Cardiac muscle cell (in vitro differentiated cells and primary cell): ENCODE measurements at regions not wholly inside any gene's neighbourhood (a gene's known extent, or its start where the extent isn't known, plus 50 kb on each side); places are given as distances from the start of the nearest gene placed in this dataset.

Source experiments
- DNase-seq, 2 donors: peaks; one replicate each; pipeline versions ENCODE4 v3.0.0 to v3.0.0-alpha.2; 2010 to 2017; ENCODE audit warnings: low read depth in 1 of 2, low spot score in 1 of 2
- H3K27ac ChIP-seq: fragments of 200-600 bp; sonication (generic); 2 replicates; pipeline ENCODE4 v1.5.1; 2016
- H3K27me3 ChIP-seq: fragments of 200-600 bp; sonication (generic); 2 replicates; pipeline ENCODE4 v1.6.0; 2016; ENCODE audit warnings: control low read depth
- H3K36me3 ChIP-seq: fragments of 200-600 bp; sonication (generic); 2 replicates; pipeline ENCODE4 v1.5.1; 2016; ENCODE audit warnings: control low read depth
- H3K4me1 ChIP-seq: fragments of 200-600 bp; sonication (generic); 2 replicates; pipeline ENCODE4 v1.8.1; 2017; ENCODE audit warnings: low read depth, mild to moderate bottlenecking, mixed run types
- H3K4me3 ChIP-seq: fragments of 200-600 bp; sonication (generic); 2 replicates; pipeline ENCODE4 v1.5.1; 2016; ENCODE audit warnings: mild to moderate bottlenecking
- H3K9me3 ChIP-seq: fragments of 200-600 bp; sonication (generic); 2 replicates; pipeline ENCODE4 v1.5.1; 2017; ENCODE audit warnings: low read depth, mild to moderate bottlenecking, control low read depth
- CTCF ChIP-seq: IDR thresholded peaks from 2 replicates; pipeline ENCODE4 v1.5.1; 2012; ENCODE audit warnings: low read depth, mild to moderate bottlenecking, low read length

- H3K27me3 ChIP-seq = no peaks in the 10 kb centered on the region
- no peak overlapping the region for H3K4me3 ChIP-seq
- no peaks in the 10 kb centered on the region for H3K4me1 ChIP-seq
- H3K36me3 ChIP-seq = no peaks in the 10 kb centered on the region
- TF ChIP-seq CTCF = no peak
- H3K27ac ChIP-seq = no peak overlapping the region
- DNase-seq = no peak
- no peaks in the 10 kb centered on the region for H3K9me3 ChIP-seq
These were observed 751.4 kb upstream of the AUTS2 start for GRCh38 chr7:68846811-68847325.

GRCh38 chr7:68853254-68853653 is 745.0 kb upstream of the AUTS2 start:
- DNase-seq = no peak

GRCh38 chr7:68857571-68857970 is 740.7 kb upstream of the AUTS2 start:
- H3K4me3 ChIP-seq = no peak overlapping the region
- no peak overlapping the region for H3K27ac ChIP-seq
- no peak for DNase-seq
- H3K9me3 ChIP-seq = no peaks in the 10 kb centered on the region
- no peak for TF ChIP-seq CTCF
- H3K36me3 ChIP-seq = no peaks in the 10 kb centered on the region
- no peaks in the 10 kb centered on the region for H3K27me3 ChIP-seq
- H3K4me1 ChIP-seq = no peaks in the 10 kb centered on the region

More at GRCh38 chr7:68853254-68853653, 745.0 kb upstream of the AUTS2 start:
- Histone ChIP-seq H3K4me1 (no peaks in the 10 kb centered on the region), H3K36me3 (no peaks in the 10 kb centered on the region), H3K27me3 (no peaks in the 10 kb centered on the region), H3K27ac (no peak overlapping the region), H3K4me3 (no peak overlapping the region), H3K9me3 (no peaks in the 10 kb centered on the region)
- no peak for TF ChIP-seq CTCF

GRCh38 chr7:68858497-68858896 is 739.8 kb upstream of the AUTS2 start:
- no peaks in the 10 kb centered on the region for H3K4me1 ChIP-seq
- no peaks in the 10 kb centered on the region for H3K27me3 ChIP-seq
- no peaks in the 10 kb centered on the region for H3K9me3 ChIP-seq
- no peaks in the 10 kb centered on the region for H3K36me3 ChIP-seq
- H3K4me3 ChIP-seq = no peak overlapping the region
- DNase-seq = no peak
- H3K27ac ChIP-seq = no peak overlapping the region
- TF ChIP-seq CTCF = no peak

- H3K27me3 ChIP-seq = no peaks in the 10 kb centered on the region
- TF ChIP-seq CTCF = no peak
- no peaks in the 10 kb centered on the region for H3K4me1 ChIP-seq
- no peak overlapping the region for H3K27ac ChIP-seq
- H3K36me3 ChIP-seq = no peaks in the 10 kb centered on the region
- H3K4me3 ChIP-seq = no peak overlapping the region
- no peak for DNase-seq
- no peaks in the 10 kb centered on the region for H3K9me3 ChIP-seq
These were observed 737.1 kb upstream of the AUTS2 start for GRCh38 chr7:68861171-68861570.

- no peaks in the 10 kb centered on the region for H3K27me3 ChIP-seq
- H3K4me3 ChIP-seq = no peak overlapping the region
- no peaks in the 10 kb centered on the region for H3K36me3 ChIP-seq
- no peaks in the 10 kb centered on the region for H3K9me3 ChIP-seq
- H3K27ac ChIP-seq = no peak overlapping the region
- no peaks in the 10 kb centered on the region for H3K4me1 ChIP-seq
- TF ChIP-seq CTCF = no peak
- DNase-seq = no peak
These were observed 736.0 kb upstream of the AUTS2 start for GRCh38 chr7:68862261-68862660.
